CD14-positive monocyte (primary cell): ENCODE measurements at regions not wholly inside any gene's neighbourhood (a gene's known extent, or its start where the extent isn't known, plus 50 kb on each side); places are given as distances from the start of the nearest gene placed in this dataset.

Experiments
- DNase-seq, 3 donors: peaks; one replicate each; pipeline ENCODE4 v3.0.0-alpha.2; 2011 to 2022
- H2AFZ ChIP-seq: 2 replicates; pipeline ENCODE4 v1.6.0; 2012; ENCODE audit warnings: mild to moderate bottlenecking, low read depth, low read length, inconsistent platforms; ENCODE audit not compliant: insufficient read depth, poor library complexity, severe bottlenecking
- H3K27ac ChIP-seq, 2 donors: 1 replicate in 1 of 2; 2 replicates in 1 of 2; pipeline ENCODE4 v1.5.1; 2012 to 2013; ENCODE audit warnings: low read length in 2 of 2, control low read depth in 1 of 2, inconsistent platforms in 1 of 2, low read depth in 1 of 2, mild to moderate bottlenecking in 1 of 2
- H3K27me3 ChIP-seq, 2 donors: one replicate each; pipeline versions ENCODE4 v1.6.0 to v1.6.1; 2011 to 2013; ENCODE audit warnings: low read length in 2 of 2; ENCODE audit not compliant: control insufficient read depth in 2 of 2, insufficient read depth in 2 of 2
- H3K36me3 ChIP-seq, 2 donors: replicated peaks in 1 of 2; 1 replicate in 1 of 2; 2 replicates in 1 of 2; pipeline versions ENCODE4 v1.5.1 to v1.6.1; 2012 to 2013; ENCODE audit warnings: low read length in 2 of 2, control low read depth in 1 of 2, inconsistent platforms in 1 of 2, mild to moderate bottlenecking in 1 of 2; ENCODE audit not compliant: insufficient read depth in 2 of 2, control insufficient read depth in 1 of 2
- H3K4me1 ChIP-seq, 2 donors: 1 replicate in 1 of 2; 2 replicates in 1 of 2; pipeline versions ENCODE4 v1.5.1 to v1.6.1; 2012 to 2013; ENCODE audit warnings: low read length in 2 of 2, control low read depth in 1 of 2, inconsistent platforms in 1 of 2, mild to moderate bottlenecking in 1 of 2, moderate library complexity in 1 of 2; ENCODE audit not compliant: insufficient read depth in 2 of 2, control insufficient read depth in 1 of 2
- H3K4me2 ChIP-seq: replicated peaks from 2 replicates; pipeline ENCODE3; 2012; ENCODE audit warnings: low read length, moderate library complexity, mild to moderate bottlenecking; ENCODE audit not compliant: poor library complexity, severe bottlenecking; ENCODE audit errors: extremely low read depth
- H3K4me3 ChIP-seq, 3 experiments: fragments of 200-600 bp in 1 of 3; sonication (generic) in 1 of 3; replicated peaks in 1 of 3; 1 replicate in 2 of 3; 2 replicates in 1 of 3; pipeline ENCODE4 v1.5.1; 2011 to 2013; ENCODE audit warnings: low read length in 3 of 3, mild to moderate bottlenecking in 3 of 3, control low read depth in 2 of 3, low read depth in 2 of 3, inconsistent platforms in 1 of 3, moderate library complexity in 1 of 3
- H3K79me2 ChIP-seq: 2 replicates; pipeline ENCODE4 v1.6.0; 2012; ENCODE audit warnings: mild to moderate bottlenecking, control low read depth, inconsistent platforms, low read length, moderate library complexity; ENCODE audit not compliant: insufficient read depth
- H3K9ac ChIP-seq: 2 replicates; pipeline ENCODE4 v1.6.0; 2017; ENCODE audit warnings: low read length, mild to moderate bottlenecking; ENCODE audit not compliant: insufficient read depth, poor library complexity, severe bottlenecking
- H3K9me3 ChIP-seq, 2 donors: replicated peaks in 1 of 2; 1 replicate in 1 of 2; 2 replicates in 1 of 2; pipeline versions ENCODE4 v1.5.1 to v1.6.1; 2012 to 2013; ENCODE audit warnings: low read length in 2 of 2, control low read depth in 1 of 2; ENCODE audit not compliant: control insufficient read depth in 1 of 2, insufficient read depth in 1 of 2
- H4K20me1 ChIP-seq: 2 replicates; pipeline ENCODE4 v1.6.0; 2012; ENCODE audit warnings: mild to moderate bottlenecking, low read length, control low read depth, moderate library complexity; ENCODE audit not compliant: insufficient read depth
- H3K27ac Mint-ChIP-seq, 7 donors: one replicate each; pipeline ENCODE4 v1.8.0; 2020; ENCODE audit warnings: mild to moderate bottlenecking in 7 of 7, mixed read lengths in 7 of 7, moderate library complexity in 6 of 7, inconsistent platforms in 2 of 7
- H3K27me3 Mint-ChIP-seq, 3 donors: one replicate each; pipeline ENCODE4 v1.8.0; 2021 to 2022; ENCODE audit warnings: low read depth in 3 of 3, mild to moderate bottlenecking in 3 of 3, mixed read lengths in 3 of 3, moderate library complexity in 3 of 3, inconsistent platforms in 1 of 3
- H3K36me3 Mint-ChIP-seq, 2 donors: one replicate each; pipeline ENCODE4 v1.8.0; 2020; ENCODE audit warnings: mixed read lengths in 2 of 2, inconsistent platforms in 1 of 2, mild to moderate bottlenecking in 1 of 2
- H3K4me1 Mint-ChIP-seq: one replicate; pipeline ENCODE4 v1.8.0; 2020; ENCODE audit warnings: mild to moderate bottlenecking, mixed read lengths
- H3K4me3 Mint-ChIP-seq, 2 donors: one replicate each; pipeline ENCODE4 v1.8.0; 2020; ENCODE audit warnings: mild to moderate bottlenecking in 2 of 2, mixed read lengths in 2 of 2, moderate library complexity in 1 of 2
- H3K9me3 Mint-ChIP-seq, 7 donors: one replicate each; pipeline ENCODE4 v1.8.0; 2020 to 2022; ENCODE audit warnings: mixed read lengths in 7 of 7, mild to moderate bottlenecking in 6 of 7, moderate library complexity in 6 of 7, inconsistent platforms in 2 of 7
- CTCF ChIP-seq: fragments of 200-600 bp; IDR thresholded peaks from one replicate; pipeline ENCODE4 v1.8.0; 2022; ENCODE audit warnings: antibody characterized with exemption, mild to moderate bottlenecking
- WGBS: methylation state at CpG from one replicate; pipeline ENCODE4 v1.1.5; 2013; ENCODE audit warnings: missing lambda C conversion rate; ENCODE audit not compliant: insufficient coverage; 5-methylcytosine and 5-hydroxymethylcytosine counted together
- intact Hi-C, 2 donors: fragments of 100-400 bp; cut with micrococcal nuclease; formaldehyde crosslinking; loops; one replicate each; pipeline versions ENCODE4 v1.15.0 to v1.15.1; 2023

GRCh38 chr11:28666632-28667031, 558.4 kb downstream of the METTL15 start:
- H3K27ac ChIP-seq, result no peak overlapping the region
- H3K4me2 ChIP-seq, result no peak overlapping the region
- 77% methylated on average over 6 of the region's 6 CpGs for WGBS
- no peak overlapping the region for H3K9ac ChIP-seq
- Mint-ChIP-seq H3K27ac (no peak overlapping the region), H3K36me3 (no peaks in the 10 kb centered on the region), H3K9me3 (peaks cover 0 to 5% (median 0%) of the 10 kb centered on the region in 7 donors), H3K4me1 (no peaks in the 10 kb centered on the region), H3K27me3 (no peaks in the 10 kb centered on the region), H3K4me3 (no peak overlapping the region)
- no peak for DNase-seq
- H2AFZ ChIP-seq, result no peak overlapping the region
- H3K4me3 ChIP-seq, result no peak overlapping the region
- intact Hi-C loops, result no loop called here
- H3K27me3 ChIP-seq, result no peaks in the 10 kb centered on the region
- no peaks in the 10 kb centered on the region for H3K79me2 ChIP-seq
- H3K4me1 ChIP-seq, result no peaks in the 10 kb centered on the region
- H3K36me3 ChIP-seq, result no peaks in the 10 kb centered on the region
- H4K20me1 ChIP-seq, result no peaks in the 10 kb centered on the region
- no peaks in the 10 kb centered on the region for H3K9me3 ChIP-seq
- TF ChIP-seq CTCF, result no peak

GRCh38 chr11:28659716-28660348, 551.6 kb downstream of the METTL15 start:
- H3K9ac ChIP-seq, result no peak overlapping the region
- H3K27me3 Mint-ChIP-seq, result peaks cover 0 to 1% (median 0%) of the 10 kb centered on the region in 3 donors
- no CpG with 5 or more reads among the region's 1 CpG for WGBS
- no peak overlapping the region for H3K4me3 Mint-ChIP-seq
- H3K27me3 ChIP-seq, result no peaks in the 10 kb centered on the region
- H3K4me3 ChIP-seq, result no peak overlapping the region
- H3K27ac Mint-ChIP-seq, result no peak overlapping the region
- H3K9me3 Mint-ChIP-seq, result peaks cover 0 to 3% (median 0%) of the 10 kb centered on the region in 7 donors
- no peaks in the 10 kb centered on the region for H3K9me3 ChIP-seq
- intact Hi-C loops, result no loop called here
- H3K4me1 Mint-ChIP-seq, result no peaks in the 10 kb centered on the region
- no peak for TF ChIP-seq CTCF
- H3K4me2 ChIP-seq, result no peak overlapping the region
- DNase-seq, result no peak
- H3K36me3 Mint-ChIP-seq, result no peaks in the 10 kb centered on the region
- no peak overlapping the region for H2AFZ ChIP-seq
- H4K20me1 ChIP-seq, result no peaks in the 10 kb centered on the region
- no peaks in the 10 kb centered on the region for H3K4me1 ChIP-seq
- no peaks in the 10 kb centered on the region for H3K79me2 ChIP-seq
- no peak overlapping the region for H3K27ac ChIP-seq
- H3K36me3 ChIP-seq, result no peaks in the 10 kb centered on the region
